HT-29 (cell line): ENCODE measurements at regions not wholly inside any gene's neighbourhood (a gene's known extent, or its start where the extent isn't known, plus 50 kb on each side); places are given as distances from the start of the nearest gene placed in this dataset.
"Not testable (repeated sequence)": the region's sequence is repeated elsewhere in the genome, so short reads cannot be mapped to it uniquely, and the experiment has no call there.

Source experiments
- DNase-seq: peaks from one replicate; pipeline ENCODE4 v3.0.0-alpha.2; 2015; ENCODE audit warnings: low spot score

GRCh38 chrX:4129626-4130025, 416.2 kb upstream of the PRKX start:
- no peak for DNase-seq

- no peak for DNase-seq
Observed at GRCh38 chrX:4118666-4119530, 405.4 kb upstream of the PRKX start.

- DNase-seq: no peak
Observed at GRCh38 chrX:4110964-4111363, 397.5 kb upstream of the PRKX start.

- no peak for DNase-seq
Observed at GRCh38 chrX:4094926-4095325, 381.5 kb upstream of the PRKX start.

GRCh38 chrX:4091046-4091760, 377.8 kb upstream of the PRKX start:
- no peak for DNase-seq

- no peak for DNase-seq
Observed at GRCh38 chrX:4059893-4060292, 346.4 kb upstream of the PRKX start.

GRCh38 chrX:4043951-4044350, 330.5 kb upstream of the PRKX start:
- DNase-seq: no peak

- DNase-seq: no peak
Observed at GRCh38 chrX:4035874-4036273, 322.4 kb upstream of the PRKX start.

GRCh38 chrX:4028151-4028550, 314.7 kb upstream of the PRKX start:
- DNase-seq: no peak

GRCh38 chrX:4005281-4005680, 291.8 kb upstream of the PRKX start:
- DNase-seq: no peak

GRCh38 chrX:4004822-4005221, 291.4 kb upstream of the PRKX start:
- DNase-seq: no peak

- DNase-seq: no peak
Observed at GRCh38 chrX:3994315-3994714, 280.9 kb upstream of the PRKX start.

- no peak for DNase-seq
Observed at GRCh38 chrX:3990569-3990968, 277.1 kb upstream of the PRKX start.

GRCh38 chrX:3972104-3972858, 258.8 kb upstream of the PRKX start:
- not testable (repeated sequence) for DNase-seq

GRCh38 chrX:3968749-3969148, 255.3 kb upstream of the PRKX start:
- no peak for DNase-seq

- DNase-seq: no peak
Observed at GRCh38 chrX:3963980-3964379, 250.5 kb upstream of the PRKX start.

- DNase-seq: peak; percentile 31
Observed at GRCh38 chrX:3962511-3963311, 249.3 kb upstream of the PRKX start.

- no peak for DNase-seq
Observed at GRCh38 chrX:3960952-3961351, 247.5 kb upstream of the PRKX start.

- DNase-seq: no peak
Observed at GRCh38 chrX:3951859-3952258, 238.4 kb upstream of the PRKX start.

- no peak for DNase-seq
Observed at GRCh38 chrX:3950373-3950772, 236.9 kb upstream of the PRKX start.

GRCh38 chrX:3943965-3944364, 230.5 kb upstream of the PRKX start:
- no peak for DNase-seq
